Right lobe of liver (tissue), 6 donors: ENCODE measurements at regions not wholly inside any gene's neighbourhood (a gene's known extent, or its start where the extent isn't known, plus 50 kb on each side); places are given as distances from the start of the nearest gene placed in this dataset.
A peak's percentile ranks its signal among the peaks of the same experiment; 100 is the strongest.

Experiments used
- ATAC-seq, 4 donors: fragments of 200-7000 bp; cut with Tn5 transposase; one replicate each; pipeline ENCODE4 v1.9.1; 2020; ENCODE audit warnings: mild to moderate bottlenecking in 4 of 4, moderate library complexity in 4 of 4
- DNase-seq, 3 donors: peaks; one replicate each; pipeline ENCODE4 v3.0.0-alpha.2; 2020
- H3K27ac ChIP-seq, 3 donors: fragments of 200-600 bp; one replicate each; pipeline ENCODE4 v1.8.0; 2022
- H3K27me3 ChIP-seq, 2 donors: fragments of 200-600 bp; one replicate each; pipeline ENCODE4 v1.8.0; 2022
- H3K36me3 ChIP-seq, 4 donors: fragments of 200-600 bp; sonication (generic) in 1 of 4; one replicate each; pipeline versions ENCODE4 v1.5.1 to v1.8.0; 2017 to 2022; ENCODE audit warnings: control low read depth in 1 of 4
- H3K4me1 ChIP-seq, 4 donors: fragments of 200-600 bp; sonication (generic) in 1 of 4; one replicate each; pipeline versions ENCODE4 v1.5.1 to v1.8.0; 2017 to 2022; ENCODE audit warnings: control low read depth in 1 of 4
- H3K4me3 ChIP-seq, 3 donors: fragments of 200-600 bp; one replicate each; pipeline ENCODE4 v1.8.0; 2022
- H3K9me3 ChIP-seq, 4 donors: fragments of 200-600 bp; sonication (generic) in 1 of 4; one replicate each; pipeline versions ENCODE4 v1.5.1 to v1.8.0; 2017 to 2022; ENCODE audit warnings: control low read depth in 1 of 4
- POLR2A ChIP-seq: fragments of 450-650 bp; IDR thresholded peaks from one replicate; pipeline ENCODE4 v1.6.1; 2017; ENCODE audit warnings: antibody characterized with exemption, mild to moderate bottlenecking
- WGBS: methylation state at CpG from one replicate; pipeline ENCODE4 v1.1.6; 2018; ENCODE audit warnings: low coverage, low lambda C conversion rate; ENCODE audit not compliant: insufficient coverage; ENCODE audit errors: missing lambda C conversion rate; 5-methylcytosine and 5-hydroxymethylcytosine counted together
- intact Hi-C, 2 donors: fragments of 100-400 bp; cut with DNase I; formaldehyde crosslinking; loops; one replicate each; pipeline versions ENCODE4 v1.11.2 to v1.14.1; 2022
- TF ChIP-seq, protein P1 (sequence below), 4 donors: fragments of 200-600 bp in 3 of 4; fragments of 450-650 bp in 1 of 4; IDR thresholded peaks; one replicate each; pipeline versions ENCODE4 v1.5.1 to v1.8.0; 2016 to 2022; ENCODE audit warnings: antibody characterized with exemption in 4 of 4, mild to moderate bottlenecking in 2 of 4
- donor health status: DM: no; HTN: yes; CAD: no.
- donor health status: DM: no; HTN: no; CAD: no.
- donor health status: DM: no; HTN: no; CAD: no.
- donor health status: DM: no; HTN: yes; CAD: no.
- donor health status: DM: no; HTN: yes; CAD: no.

- 85% methylated on average over 3 of the region's 3 CpGs for WGBS
- Histone ChIP-seq H3K27me3 (no peaks in the 10 kb centered on the region), H3K36me3 (no peaks in the 10 kb centered on the region)
Observed at GRCh38 chr7:65317372-65317771, 56.3 kb upstream of the ZNF92 start.

DNA sequence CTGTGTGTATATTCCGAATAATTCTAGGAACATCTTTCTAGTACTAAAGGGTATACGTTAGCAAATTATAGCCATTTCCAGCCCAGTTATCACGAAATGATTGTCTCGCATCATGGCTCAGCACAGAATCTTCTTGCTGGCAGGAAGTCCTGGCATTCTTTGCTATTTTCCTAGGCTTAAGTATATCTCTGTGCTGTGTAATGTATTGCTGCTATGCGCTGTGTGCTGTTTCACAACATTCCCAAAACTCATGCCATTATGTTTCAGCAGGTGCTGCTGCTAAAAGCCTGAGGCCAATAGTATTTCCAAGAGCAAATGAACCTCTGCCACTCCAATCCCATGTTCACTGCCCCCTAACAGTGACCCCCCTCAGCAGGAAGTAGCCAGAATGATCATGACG is 62.9 kb upstream of the ZNF92 start:
- no peak overlapping the region for H3K4me3 ChIP-seq
- no peaks in the 10 kb centered on the region for H3K27me3 ChIP-seq
- H3K36me3 ChIP-seq, result no peaks in the 10 kb centered on the region
- H3K27ac ChIP-seq, result no peak overlapping the region
- TF ChIP-seq, protein P1, sequence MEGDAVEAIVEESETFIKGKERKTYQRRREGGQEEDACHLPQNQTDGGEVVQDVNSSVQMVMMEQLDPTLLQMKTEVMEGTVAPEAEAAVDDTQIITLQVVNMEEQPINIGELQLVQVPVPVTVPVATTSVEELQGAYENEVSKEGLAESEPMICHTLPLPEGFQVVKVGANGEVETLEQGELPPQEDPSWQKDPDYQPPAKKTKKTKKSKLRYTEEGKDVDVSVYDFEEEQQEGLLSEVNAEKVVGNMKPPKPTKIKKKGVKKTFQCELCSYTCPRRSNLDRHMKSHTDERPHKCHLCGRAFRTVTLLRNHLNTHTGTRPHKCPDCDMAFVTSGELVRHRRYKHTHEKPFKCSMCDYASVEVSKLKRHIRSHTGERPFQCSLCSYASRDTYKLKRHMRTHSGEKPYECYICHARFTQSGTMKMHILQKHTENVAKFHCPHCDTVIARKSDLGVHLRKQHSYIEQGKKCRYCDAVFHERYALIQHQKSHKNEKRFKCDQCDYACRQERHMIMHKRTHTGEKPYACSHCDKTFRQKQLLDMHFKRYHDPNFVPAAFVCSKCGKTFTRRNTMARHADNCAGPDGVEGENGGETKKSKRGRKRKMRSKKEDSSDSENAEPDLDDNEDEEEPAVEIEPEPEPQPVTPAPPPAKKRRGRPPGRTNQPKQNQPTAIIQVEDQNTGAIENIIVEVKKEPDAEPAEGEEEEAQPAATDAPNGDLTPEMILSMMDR (IDR thresholded peaks at IDR 0.05), result no peak
- intact Hi-C loops, result no loop called here
- WGBS, result 78% methylated on average over 3 of the region's 6 CpGs
- H3K4me1 ChIP-seq, result peaks cover 0 to 13% (median 3%) of the 10 kb centered on the region in 4 donors
- no peak for DNase-seq
- no peak for ATAC-seq
- H3K9me3 ChIP-seq, result no peaks in the 10 kb centered on the region

More at GRCh38 chr7:65317372-65317771, 56.3 kb upstream of the ZNF92 start:
- Histone ChIP-seq H3K4me3 (no peak overlapping the region), H3K9me3 (no peaks in the 10 kb centered on the region), H3K27ac (no peak overlapping the region), H3K4me1 (no peaks in the 10 kb centered on the region)
- DNase-seq (no peak), ATAC-seq (no peak)
- intact Hi-C loops, result no loop called here
- TF ChIP-seq, protein P1 (IDR thresholded peaks at IDR 0.05), result no peak
- TF ChIP-seq POLR2A, result no peak

DNA sequence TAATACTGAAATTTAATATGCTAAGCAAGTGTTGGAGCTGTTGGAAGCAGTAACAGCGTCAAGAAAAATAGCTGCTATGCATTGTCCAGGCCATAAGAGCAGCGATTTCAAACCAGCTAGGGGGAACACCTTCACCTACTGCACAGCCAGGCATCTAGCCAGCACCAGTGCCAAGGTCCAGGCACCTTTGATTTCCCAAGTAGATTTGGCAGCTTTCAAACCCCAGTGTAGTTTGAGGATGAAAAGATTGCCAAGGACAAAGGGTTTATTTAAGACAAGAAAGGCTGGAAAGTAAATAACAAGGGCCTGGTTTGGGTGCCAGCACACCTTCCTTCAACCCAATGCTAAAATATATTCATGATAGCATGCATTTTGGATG is 65.4 kb upstream of the ZNF92 start:
- no peaks in the 10 kb centered on the region for H3K27me3 ChIP-seq
- intact Hi-C loops, result loop anchor here in 1 of 2 donors (10.0 kb wide), 1 partner anchor 363 kb away; no protein-coding TSS in a partner anchor
- ATAC-seq, result peak; percentile 94 to 97 (median 96)

GRCh38 chr7:65307651-65308299 is 65.9 kb upstream of the ZNF92 start:
- TF ChIP-seq, protein P1 (IDR thresholded peaks at IDR 0.05), result peak; percentile 49 to 75 (median 63)
- no peak for TF ChIP-seq POLR2A
- DNase-seq, result no peak
- Histone ChIP-seq H3K9me3 (no peaks in the 10 kb centered on the region), H3K4me1 (peaks cover 0 to 13% (median 3%) of the 10 kb centered on the region in 4 donors), H3K27me3 (no peaks in the 10 kb centered on the region), H3K27ac (no peak overlapping the region), H3K4me3 (no peak overlapping the region), H3K36me3 (no peaks in the 10 kb centered on the region)
- 41% methylated on average over 7 of the region's 8 CpGs for WGBS
- intact Hi-C loops, result loop anchor here in 1 of 2 donors (10.0 kb wide), 1 partner anchor 363 kb away; no protein-coding TSS in a partner anchor
- peak; percentile 61 to 82 (median 70) for ATAC-seq

More for the DNA sequence above, 65.4 kb upstream of the ZNF92 start:
- H3K36me3 ChIP-seq, result no peaks in the 10 kb centered on the region
- no peak overlapping the region for H3K27ac ChIP-seq
- TF ChIP-seq, protein P1 (IDR thresholded peaks at IDR 0.05), result no peak
- TF ChIP-seq POLR2A, result no peak
- H3K4me1 ChIP-seq, result peaks cover 0 to 13% (median 3%) of the 10 kb centered on the region in 4 donors
- 31% methylated on average over 2 of the region's 2 CpGs for WGBS
- DNase-seq, result peak; percentile 58 to 84 (median 83)
- no peak overlapping the region for H3K4me3 ChIP-seq
- no peaks in the 10 kb centered on the region for H3K9me3 ChIP-seq
